NCI-H226 (cell line): ENCODE measurements at regions not wholly inside any gene's neighbourhood (a gene's known extent, or its start where the extent isn't known, plus 50 kb on each side); places are given as distances from the start of the nearest gene placed in this dataset.
"Not testable (repeated sequence)": the region's sequence is repeated elsewhere in the genome, so short reads cannot be mapped to it uniquely, and the experiment has no call there.

ENCODE experiments used
- DNase-seq: peaks from one replicate; pipeline ENCODE4 v3.0.0-alpha.2; 2015

DNA sequence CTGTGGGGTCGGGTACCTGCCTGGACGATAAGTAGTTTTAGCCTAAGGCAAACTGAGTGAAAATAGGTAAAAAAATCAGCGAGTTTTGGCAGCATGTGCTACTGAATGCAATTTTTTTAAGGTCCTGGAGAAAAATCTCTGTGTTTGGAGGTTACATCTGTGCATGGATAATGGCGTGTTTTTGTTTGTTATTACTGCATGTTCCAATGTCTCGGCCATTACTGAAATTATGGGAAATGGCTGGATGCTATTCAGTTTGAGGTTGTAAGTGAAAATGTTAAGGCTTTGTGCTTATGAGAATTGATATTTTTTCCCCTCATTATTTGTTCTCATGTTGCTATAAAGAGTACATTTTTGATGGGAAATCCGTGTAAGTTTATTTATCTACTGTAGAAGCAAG lies 441.7 kb downstream of the PRDM2 start:
- no peak for DNase-seq

DNA sequence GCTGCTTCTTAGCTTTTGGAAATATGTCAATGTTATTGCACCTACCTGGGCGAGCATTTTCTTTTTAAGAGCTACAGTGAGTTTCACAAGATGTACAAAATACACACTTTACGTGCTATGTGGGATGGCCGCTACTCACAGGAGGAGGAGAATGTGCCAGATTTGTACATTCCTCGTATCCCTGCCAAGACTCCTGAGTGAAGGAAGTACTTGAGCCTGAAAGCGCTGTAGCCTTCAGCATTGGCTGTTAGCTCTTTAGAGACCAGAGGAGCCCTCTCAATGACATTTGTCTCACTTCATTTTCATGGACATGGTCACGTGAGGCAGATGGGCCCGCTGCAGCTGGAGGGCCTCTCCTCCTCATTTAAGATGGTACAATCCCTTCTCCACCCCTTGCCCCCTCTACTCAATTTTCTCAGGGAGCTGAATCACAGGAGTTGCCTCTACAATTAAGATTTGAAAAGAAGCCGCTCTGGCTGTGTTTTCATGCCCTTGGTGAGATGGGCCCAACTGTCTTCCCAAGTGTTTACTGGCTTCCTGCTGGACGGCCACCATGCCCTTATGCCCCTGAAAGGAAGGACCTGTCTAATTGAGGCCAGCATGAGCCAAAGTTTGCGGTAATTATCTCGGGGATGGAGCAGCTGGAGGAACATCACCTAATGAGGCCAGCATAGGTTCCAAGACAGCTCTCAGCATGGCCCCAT lies 442.6 kb downstream of the PRDM2 start:
- no peak for DNase-seq

DNA sequence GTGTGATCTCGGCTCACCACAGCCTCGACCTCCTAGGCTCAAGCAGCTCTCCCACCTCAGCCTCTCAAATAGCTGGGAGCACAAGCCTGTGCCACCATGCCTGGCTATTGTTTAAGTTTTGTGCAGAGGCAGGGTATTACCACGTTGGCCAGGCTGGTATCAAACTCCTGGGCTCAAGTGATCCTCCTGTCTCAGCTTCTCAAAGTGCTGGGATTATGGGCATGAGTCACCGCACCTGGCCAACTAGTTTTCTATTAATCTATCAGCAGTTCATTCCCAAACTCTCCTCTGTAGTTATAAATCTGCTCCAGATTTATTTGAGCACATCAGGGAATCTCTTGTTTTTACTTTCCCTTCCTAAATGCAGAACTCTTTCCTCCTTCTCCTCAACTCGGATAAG lies 443.8 kb downstream of the PRDM2 start:
- DNase-seq = no peak

DNA sequence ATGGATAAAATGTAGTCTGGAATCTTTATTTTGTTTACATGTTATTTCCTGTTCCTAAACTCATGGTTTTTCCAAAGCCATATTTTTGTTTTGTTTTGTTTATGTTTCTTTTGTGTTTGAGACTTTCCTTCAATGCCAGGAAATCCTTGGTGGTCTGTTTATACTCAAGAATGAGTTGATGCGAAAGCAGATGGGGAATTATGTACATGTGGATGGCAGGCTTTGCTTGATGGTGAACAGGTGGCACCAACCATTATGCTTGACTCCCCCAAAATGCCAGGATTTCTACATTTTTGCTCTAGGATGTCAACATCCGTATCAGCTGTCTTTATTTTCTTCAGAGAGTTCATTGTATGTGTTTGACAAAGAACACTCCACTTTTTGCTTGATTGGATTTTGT lies 448.5 kb downstream of the PRDM2 start:
- DNase-seq = no peak

DNA sequence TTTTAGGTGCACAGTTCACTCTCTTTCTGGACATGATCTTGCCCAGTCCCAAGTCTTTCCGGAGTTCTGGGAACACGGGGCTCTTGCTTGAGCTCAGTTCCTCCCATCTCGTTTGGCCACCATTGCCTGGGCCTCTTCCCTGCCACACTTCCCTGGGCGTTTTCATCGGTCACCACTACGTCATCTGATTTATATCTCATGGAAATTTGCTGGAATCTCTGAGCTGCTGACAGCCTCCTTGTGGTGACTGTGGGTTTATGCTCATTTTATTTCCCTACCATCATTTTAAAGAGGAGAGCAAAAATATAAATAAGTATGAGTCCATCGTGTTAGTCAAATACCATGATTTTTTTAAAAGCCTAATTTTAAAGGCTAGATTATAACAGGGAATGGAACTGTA lies 449.1 kb upstream of the KAZN start:
- DNase-seq = no peak

DNA sequence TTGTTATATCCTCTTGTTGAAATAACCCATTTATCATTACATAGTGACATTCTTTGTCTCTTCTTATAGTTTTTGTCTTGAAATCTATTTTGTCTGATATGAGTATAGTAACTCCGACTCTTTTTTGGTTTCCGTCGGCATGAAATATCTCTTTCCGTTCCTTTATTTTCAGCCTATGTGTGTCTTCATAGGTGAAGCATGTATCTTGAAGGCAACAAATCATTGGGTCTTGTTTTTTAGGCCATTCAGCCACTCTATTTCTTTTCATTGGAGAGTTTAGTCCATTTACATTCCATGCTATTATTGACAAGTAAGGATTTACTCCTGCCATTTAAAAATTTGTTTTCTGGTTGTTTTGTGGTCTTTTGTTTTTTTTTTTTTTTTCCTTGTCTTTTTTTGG lies 441.9 kb upstream of the KAZN start:
- DNase-seq = no peak

DNA sequence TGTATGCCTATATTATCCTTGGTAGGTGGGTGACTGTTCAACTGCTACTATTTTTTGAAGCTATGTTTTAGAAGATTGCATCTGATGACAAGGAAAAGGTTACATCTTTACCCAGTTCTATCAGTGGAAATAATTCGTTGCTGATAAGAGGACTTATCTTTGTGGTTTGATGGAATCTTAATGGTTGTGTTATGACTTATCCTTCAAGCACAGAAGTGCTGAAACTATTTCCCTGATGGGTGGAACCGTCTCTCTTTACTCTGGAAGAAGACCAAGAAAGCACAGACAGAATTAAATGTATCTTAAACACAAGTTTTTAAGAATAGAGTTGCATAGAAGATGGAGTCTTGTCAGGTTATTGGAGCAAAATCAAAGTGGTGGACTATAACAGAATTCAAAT lies 437.7 kb upstream of the KAZN start:
- no peak for DNase-seq

DNA sequence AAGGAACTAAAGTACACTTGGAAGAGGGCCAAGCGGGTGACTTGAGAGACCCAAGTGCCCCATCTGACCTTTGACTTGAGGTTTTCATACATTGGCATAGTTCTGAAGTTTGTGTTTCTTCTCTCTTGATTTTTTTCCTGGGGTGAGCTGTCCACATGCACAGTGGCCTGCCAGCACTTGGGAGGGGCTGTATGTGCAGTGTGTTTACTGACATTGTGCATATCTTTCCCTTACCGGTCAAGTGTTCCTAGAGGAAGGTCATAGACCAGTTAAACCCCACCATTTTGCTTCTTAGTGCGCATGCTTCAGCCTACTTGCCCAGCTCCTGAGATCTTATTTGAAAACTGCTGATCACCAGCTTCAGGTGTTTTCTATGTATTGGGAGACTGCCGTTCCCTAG lies 435.2 kb upstream of the KAZN start:
- no peak for DNase-seq

DNA sequence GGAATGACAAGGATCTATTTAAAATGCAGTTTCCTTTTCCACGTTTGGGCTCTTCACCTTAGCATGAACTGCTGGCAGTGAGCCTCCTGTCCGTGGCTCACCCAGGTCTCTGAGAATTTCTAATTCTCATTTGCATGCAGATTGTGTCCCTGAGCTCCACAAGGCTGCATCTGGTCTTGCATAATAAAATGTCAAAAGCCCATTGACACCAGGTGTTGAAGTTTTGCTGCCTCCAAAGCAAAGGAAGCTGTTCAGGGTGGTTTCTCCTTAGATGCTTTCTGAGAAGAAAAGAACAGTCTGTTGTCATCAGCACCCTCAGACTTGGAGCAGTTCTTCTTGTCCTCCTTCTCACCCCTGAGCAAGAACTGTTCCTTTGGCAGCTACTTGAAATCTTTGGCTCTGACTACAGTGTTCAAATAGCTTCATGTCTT lies 433.1 kb upstream of the KAZN start:
- DNase-seq = no peak

DNA sequence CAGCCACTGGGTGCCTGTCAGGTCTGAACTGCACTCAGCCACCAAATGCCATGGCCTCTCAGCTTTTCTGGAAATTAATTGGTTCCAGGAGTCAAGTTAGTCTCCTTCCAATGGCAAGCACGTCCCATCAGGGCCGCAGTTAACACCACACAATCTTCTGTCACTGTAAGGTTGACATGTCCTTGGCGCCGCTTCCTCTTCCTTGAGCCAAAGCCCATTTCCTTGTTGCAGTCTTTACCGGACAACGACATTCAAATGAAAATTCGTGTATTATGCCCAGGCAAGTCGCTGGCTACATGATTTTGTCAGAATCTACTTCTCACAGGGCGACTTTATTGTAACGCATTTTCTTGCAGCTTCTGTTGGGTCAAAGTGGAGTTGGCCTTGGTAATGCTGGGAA lies 430.6 kb upstream of the KAZN start:
- DNase-seq = no peak

DNA sequence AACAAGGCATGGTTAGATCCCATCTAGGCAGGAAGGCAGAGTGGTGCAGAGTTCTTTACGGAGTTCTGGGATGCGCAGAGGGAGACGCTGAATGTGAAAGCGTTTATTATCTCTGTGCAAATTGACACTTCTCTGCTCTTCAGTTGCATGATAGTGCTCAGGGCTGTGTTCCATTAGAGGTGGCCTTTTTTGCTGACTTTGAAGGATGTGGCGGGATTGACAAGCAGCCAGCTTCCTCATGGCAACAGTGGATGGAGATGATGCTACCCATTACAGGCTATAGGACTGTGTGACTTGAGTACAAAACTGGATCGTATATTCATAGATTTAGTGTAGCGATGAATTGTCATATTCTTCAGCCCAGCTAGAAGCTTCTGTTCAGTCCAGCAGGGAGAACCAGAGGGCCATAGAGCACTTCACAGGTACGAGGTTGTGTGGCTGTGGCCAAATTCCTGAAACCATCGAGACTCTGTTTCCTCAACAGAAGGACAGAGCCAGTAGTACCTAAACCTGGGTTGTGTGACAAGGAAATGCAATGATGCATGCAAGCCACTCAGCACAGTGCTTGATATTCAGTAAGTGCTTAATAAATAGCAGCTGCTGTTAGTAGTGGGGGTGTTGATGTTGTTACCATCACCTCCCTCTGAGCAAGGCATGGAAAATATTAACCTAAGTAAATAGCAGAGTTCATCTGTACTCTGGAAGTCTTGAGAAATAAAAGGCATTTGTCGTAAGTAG lies 430.0 kb upstream of the KAZN start:
- no peak for DNase-seq

DNA sequence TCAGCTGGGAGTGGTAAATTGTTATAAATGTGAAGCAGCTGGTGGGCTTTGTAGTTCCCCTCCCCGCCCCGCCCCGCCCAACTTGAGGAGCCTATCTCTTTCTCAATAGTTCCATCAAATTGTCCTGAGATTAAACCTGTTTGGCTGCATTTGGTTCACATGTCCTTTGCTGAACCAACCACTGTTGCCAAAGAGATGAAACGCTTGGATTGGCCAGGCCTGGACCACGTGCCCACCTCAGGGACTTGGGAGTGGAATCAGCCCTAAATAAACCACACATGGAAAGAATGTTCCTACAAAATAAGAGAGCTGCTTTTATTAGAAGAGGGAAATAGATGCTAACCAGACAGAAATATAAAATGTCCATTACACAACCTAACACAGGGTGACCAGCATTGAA lies 424.9 kb upstream of the KAZN start:
- DNase-seq = no peak

DNA sequence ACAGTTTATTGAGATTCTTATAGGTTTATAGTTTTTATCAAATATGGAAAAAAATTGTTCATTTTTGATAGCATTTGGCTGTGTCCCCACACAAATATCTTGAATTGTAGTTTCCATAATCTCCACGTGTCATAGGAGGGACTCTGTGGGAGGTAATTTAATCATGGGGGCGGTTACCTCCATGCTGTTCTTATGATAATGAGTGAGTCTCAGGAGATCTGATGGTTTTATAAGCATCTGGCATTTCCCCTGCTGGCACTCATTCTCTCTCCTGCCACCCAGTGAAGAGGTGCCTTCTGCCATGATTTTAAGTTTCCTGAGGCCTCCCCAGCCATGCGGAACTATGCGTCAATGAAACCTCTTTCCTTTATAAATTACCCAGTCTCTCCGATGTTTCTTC lies 420.6 kb upstream of the KAZN start:
- DNase-seq = not testable (repeated sequence)

DNA sequence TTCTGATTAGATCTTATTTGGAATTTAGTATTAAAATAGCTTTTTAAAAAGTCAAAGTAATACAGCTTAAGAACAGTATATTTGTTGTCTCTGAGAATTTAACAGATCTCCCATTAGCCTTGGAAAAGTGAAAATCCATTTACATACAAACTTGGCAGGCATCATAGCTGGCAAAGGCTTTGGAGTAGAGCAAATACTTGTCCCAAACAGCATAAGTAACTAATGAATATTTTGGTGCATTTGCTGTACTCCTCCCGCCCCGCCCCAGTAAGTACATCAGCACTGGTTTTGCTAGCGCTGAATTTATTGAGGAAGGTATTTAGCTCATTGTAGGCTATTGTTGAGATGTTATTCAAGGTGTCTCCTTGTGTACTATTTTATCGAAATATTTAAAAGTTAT lies 417.7 kb upstream of the KAZN start:
- no peak for DNase-seq

DNA sequence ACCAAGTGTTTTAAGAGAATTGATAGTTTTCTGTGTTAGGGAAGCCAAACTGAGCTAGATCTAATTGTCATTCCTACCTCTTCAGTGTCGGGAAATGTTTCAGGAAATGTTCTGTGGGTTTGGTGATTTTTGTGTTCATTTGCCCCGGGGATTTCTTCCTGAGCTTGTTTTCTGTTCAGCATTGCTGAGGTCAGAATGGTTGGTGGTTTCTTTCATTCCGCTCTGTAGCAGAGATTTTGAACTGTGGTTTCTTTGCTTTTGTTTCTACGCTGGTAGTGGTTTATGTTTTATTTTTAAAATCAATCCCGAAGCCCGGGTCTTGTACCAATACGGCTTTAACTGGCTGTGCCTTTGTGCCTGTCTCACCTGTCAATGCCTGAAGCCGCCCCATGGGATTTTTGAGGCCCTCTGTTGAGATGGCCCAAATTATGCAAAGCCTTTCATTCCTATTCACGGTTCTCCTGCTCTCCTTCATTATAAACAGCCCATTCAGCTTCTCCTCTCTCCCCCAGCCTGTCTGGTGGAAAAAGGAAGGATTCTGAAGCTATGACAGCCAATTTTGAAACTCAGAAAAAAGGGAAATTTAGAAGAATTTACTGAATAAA lies 417.2 kb upstream of the KAZN start:
- DNase-seq = no peak

DNA sequence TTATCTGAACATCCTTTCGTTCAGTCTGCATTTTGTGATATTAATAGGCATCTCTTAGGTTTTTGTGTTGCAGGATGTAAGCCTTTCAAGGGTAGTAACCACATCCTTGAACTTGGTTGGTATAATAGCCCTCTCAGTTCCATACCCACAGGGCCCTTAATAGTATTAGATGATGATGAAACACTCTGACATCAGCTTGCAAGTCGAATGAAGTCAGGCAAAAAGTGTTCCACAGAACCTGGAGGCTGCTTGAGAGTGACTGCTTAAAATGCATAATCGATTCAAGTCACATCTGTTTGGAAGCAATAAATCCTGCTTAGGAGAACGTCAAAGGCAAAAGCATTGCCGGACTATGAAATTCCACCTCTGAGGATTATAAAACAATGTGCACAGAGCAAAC lies 415.6 kb upstream of the KAZN start:
- no peak for DNase-seq

DNA sequence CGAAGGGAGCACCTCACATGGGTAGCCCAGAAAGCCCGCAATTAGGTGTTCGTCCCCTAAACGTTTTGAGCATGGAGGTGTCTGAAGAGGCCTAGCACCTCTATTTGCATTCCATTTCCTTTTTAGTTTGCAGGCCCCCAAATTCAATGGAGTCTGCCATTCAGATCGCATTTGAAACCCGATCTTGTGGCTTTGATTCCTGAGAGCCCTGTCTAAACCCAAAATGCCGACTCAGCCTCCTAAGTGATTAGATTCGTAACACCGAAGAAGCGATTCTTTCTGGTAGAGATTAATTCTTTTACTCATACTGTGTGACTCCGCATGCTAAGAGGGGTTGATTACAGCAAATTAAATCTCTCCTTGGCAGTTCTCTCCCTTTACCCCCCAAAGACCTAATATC lies 415.2 kb upstream of the KAZN start:
- no peak for DNase-seq

DNA sequence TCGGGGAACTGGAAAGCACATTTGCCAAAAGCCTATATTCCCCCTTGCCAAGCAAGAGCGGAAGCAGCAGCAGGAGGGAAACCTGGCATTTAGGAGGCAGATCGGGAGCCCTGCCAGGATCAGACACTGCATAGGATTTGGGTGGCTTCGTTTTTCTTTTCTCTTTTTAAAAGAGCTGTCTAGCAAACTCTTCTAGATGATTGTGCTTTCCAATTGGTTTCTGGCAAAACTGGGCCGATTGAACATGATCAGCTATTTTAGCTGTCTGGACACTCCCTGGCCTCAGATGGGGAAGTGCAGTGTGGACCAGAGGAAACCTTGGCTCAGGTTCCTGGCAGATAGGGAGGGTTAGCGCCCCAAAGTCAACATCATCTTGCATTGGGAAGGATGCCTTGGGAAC lies 414.0 kb upstream of the KAZN start:
- no peak for DNase-seq

DNA sequence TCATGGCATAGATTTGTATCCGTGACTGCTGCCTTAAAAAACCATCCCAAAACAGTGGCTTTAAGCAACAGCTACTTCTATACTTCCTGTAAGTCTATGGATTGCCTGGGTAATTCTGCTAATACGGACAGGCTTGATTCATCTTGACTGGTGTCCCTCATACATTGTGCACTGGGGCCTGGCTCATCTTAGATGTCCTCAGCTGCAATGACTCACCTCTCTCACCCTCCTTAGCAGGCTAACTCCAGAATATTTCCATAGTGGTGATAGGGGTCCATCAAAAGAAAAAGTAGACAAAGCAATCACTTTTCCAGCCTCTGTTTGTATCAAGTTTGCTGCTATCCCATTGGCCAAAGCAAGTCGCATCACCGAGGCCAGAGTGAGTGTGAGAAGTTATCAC lies 409.1 kb upstream of the KAZN start:
- no peak for DNase-seq

DNA sequence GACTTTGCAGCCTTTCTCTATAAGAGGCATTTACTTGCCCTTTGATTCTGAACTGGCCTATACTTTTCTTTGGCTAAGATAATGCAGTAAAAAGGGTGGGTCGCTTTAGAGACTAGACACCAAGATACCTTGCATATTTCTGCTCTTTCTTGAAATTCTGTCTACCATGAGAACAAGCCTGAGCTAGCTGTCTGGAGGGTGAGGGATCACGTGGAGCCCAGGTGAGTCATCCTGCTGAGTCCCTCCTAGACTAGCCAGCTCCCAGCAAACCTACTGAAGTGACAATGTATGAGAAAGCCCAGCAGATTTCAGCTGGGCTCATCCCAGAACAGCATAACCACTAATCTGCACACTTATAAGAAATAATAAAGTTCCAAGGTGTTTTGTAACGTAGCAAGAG lies 408.0 kb upstream of the KAZN start:
- no peak for DNase-seq

DNA sequence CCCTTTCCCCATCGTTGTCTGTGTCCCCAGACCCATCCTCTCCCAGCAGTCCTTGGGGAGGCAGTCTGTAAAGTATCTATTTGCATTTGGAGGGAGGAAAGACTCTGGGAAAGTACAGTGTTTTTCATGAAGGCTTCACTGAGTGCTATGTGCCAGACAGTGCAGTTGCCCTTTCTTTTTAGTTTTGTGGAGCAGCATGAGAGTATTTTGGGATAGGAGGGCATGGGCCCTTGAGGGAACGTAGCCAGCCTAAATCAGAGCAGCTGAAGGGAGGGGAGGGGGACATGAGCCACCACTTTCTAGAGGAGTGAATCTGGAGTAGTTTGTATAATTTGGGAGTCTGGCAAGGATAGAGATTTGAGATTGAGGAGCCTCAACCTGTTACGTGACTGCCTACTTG lies 404.0 kb upstream of the KAZN start:
- DNase-seq = no peak

DNA sequence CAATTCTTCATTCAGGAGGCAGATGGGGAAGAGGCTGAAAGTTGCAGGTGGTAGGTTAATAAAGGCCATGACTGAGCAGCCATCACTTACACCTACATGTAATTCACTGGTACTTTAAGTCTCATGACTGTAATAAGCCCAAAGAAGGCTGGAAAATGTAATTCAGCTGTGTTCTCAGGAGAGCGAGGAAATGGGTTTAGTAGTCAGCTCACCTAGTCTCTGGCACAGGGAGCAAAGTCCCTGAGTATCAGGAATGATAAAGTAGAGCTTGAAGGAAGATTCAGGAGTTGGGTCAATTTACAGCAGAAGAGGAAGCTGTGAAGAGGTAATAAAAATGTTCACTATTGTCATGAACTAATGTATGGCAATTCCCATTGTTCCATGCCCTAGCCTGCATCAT lies 393.4 kb upstream of the KAZN start:
- no peak for DNase-seq

DNA sequence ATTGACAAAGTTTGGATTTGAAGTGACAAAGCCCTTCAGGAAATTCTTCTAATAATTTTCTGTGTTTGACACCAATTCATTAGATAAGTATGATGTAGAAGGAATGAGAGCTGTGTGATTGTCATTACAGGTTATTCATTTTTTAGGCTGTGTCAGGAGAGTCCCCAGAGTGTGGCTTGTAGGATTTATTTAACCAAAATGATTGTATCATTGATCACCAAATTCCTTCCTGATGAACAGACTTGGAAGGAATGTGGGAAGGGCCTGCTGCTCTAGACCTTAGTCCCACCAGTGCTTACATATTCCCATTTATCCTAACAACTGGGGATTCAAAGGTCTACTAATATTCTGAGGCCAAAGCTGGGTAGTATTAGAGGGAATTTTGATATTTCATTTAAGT lies 383.3 kb upstream of the KAZN start:
- no peak for DNase-seq

DNA sequence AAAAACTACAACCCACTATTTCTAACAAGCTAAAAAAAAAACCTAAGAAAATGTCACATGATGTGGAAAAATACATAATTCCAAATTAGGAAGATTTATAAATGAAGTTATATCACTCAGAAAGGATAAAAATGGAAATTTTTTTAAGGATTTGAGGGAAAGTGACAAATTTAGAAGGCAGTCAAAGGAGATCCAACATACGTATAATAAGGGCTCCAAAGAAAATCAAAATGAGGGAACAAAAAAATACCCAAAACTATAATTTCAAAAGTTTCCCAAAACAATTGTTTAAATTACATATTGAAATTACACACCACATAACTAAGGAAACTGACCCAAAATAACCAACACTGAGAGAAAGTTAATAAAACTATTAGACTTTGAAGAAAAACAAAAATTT lies 381.1 kb upstream of the KAZN start:
- no peak for DNase-seq

DNA sequence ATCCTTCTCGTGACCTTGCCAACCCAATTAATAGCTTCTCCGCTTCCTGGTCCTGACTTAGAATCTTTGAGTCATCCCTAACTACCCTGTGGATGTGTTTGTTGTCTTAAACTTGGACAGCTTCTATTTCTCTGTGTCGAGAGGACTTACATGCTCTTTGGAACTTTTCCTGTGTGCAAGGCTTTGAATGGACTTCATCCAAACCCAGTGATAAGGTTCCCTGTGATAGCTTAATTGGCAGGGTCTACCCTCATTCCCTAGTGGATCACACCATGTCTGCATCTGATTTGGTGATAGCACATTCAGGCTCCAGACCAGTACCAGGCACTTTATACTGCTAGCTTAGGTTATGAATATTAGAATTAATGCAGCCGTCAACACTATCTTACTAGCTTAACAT lies 378.2 kb upstream of the KAZN start:
- no peak for DNase-seq
